Epithelial cell of esophagus (primary cell): ENCODE measurements at regions not wholly inside any gene's neighbourhood (a gene's known extent, or its start where the extent isn't known, plus 50 kb on each side); places are given as distances from the start of the nearest gene placed in this dataset.

Experiments
- DNase-seq: peaks from one replicate; pipeline ENCODE4 v3.0.0; 2010; ENCODE audit warnings: low read depth
- H3K4me3 ChIP-seq: 2 replicates; pipeline ENCODE4 v1.5.1; 2011; ENCODE audit warnings: mild to moderate bottlenecking, low read length, control low read depth
- CTCF ChIP-seq: IDR thresholded peaks from 2 replicates; pipeline ENCODE4 v1.5.1; 2011; ENCODE audit warnings: low read depth, mild to moderate bottlenecking, low read length, control low read depth, inconsistent platforms; ENCODE audit not compliant: insufficient read depth; ENCODE audit errors: missing control alignments

- peak; percentile 76 for DNase-seq
- no peak overlapping the region for H3K4me3 ChIP-seq
- no peak for TF ChIP-seq CTCF
Measured at GRCh38 chr9:87343816-87344430, 153.7 kb upstream of the DAPK1 start.

GRCh38 chr9:87346061-87346665, 151.5 kb upstream of the DAPK1 start:
- DNase-seq = no peak
- no peak for TF ChIP-seq CTCF
- no peak overlapping the region for H3K4me3 ChIP-seq

GRCh38 chr9:87350915-87351314, 146.8 kb upstream of the DAPK1 start:
- DNase-seq = no peak
- TF ChIP-seq CTCF = no peak
- no peak overlapping the region for H3K4me3 ChIP-seq

- TF ChIP-seq CTCF = no peak
- H3K4me3 ChIP-seq = no peak overlapping the region
- DNase-seq = no peak
Measured at GRCh38 chr9:87353301-87353700, 144.4 kb upstream of the DAPK1 start.

- H3K4me3 ChIP-seq = no peak overlapping the region
- TF ChIP-seq CTCF = no peak
Measured at GRCh38 chr9:87354147-87354546, 143.5 kb upstream of the DAPK1 start.

GRCh38 chr9:87357600-87357999, 140.1 kb upstream of the DAPK1 start:
- TF ChIP-seq CTCF = no peak
- H3K4me3 ChIP-seq = no peak overlapping the region
- no peak for DNase-seq

More at GRCh38 chr9:87354147-87354546, 143.5 kb upstream of the DAPK1 start:
- DNase-seq = no peak

GRCh38 chr9:87359264-87359663, 138.4 kb upstream of the DAPK1 start:
- no peak for TF ChIP-seq CTCF
- H3K4me3 ChIP-seq = no peak overlapping the region
- no peak for DNase-seq
